ENCODE measurements at regions not wholly inside any gene's neighbourhood (a gene's known extent, or its start where the extent isn't known, plus 50 kb on each side); places are given as distances from the start of the nearest gene placed in this dataset.

DNA sequence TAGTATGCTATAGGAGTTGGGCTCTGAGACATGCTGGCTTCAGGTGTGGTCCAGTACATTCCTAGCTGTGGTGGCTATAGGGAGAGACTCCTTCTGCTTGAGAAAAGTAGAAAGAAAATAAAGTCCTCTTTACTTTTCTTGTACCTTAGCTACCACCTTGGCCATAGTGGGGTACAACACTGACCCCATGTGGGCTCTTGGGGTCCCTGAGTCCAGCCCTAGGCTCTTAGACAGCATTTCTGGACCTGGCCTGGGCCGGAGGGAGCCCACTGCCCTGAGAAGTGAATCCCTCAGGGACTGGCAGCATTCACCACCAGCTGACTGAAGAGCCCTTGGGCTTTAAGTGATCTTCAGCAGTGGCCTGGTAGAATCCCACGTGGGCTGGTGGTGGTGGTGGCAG, 143.1 kb downstream of the SYT10 start:
- Histone ChIP-seq H4K20me1 (ENCODE audit: insufficient read depth) (no peaks in the 10 kb centered on the region), H3K27ac (ENCODE audit: low read depth, low read length) (no peak overlapping the region), H3K36me3 (ENCODE audit: control insufficient read depth in 1 of 2, insufficient read depth in 2 of 2, low read length in 2 of 2) (no peaks in the 10 kb centered on the region), H3K9ac (ENCODE audit: low read length) (no peak overlapping the region), H3K4me2 (ENCODE audit: low read length) (no peak overlapping the region), H3K9me3 (ENCODE audit: control insufficient read depth in 1 of 2, insufficient read depth in 1 of 2, low read depth in 1 of 2, low read length in 2 of 2) (peaks cover 8% of the 10 kb centered on the region in 2 experiments; a peak in 2 of 4 replicates), H3K79me2 (ENCODE audit: insufficient read depth, low read length) (no peaks in the 10 kb centered on the region), H3K9me2 (ENCODE audit: insufficient read depth) (no peaks in the 10 kb centered on the region), H2AFZ (ENCODE audit: low read depth, low read length, poor library complexity, severe bottlenecking) (no peak overlapping the region), H3K4me3 (replicated peaks in 1 of 2; ENCODE audit: low read depth in 1 of 2, low read length in 2 of 2) (no peak overlapping the region), H3K4me1 (ENCODE audit: control insufficient read depth in 1 of 2, insufficient read depth in 2 of 2, low read length in 2 of 2) (no peaks in the 10 kb centered on the region), H3K27me3 (ENCODE audit: insufficient read depth, low read length) (no peaks in the 10 kb centered on the region)
- ATAC-seq (no peak), DNase-seq (ENCODE audit: low read depth, low spot score) (no peak)
- ChIA-PET POLR2A (no interaction called here), RAD21 (ENCODE audit: low non-redundant PET in 1 of 2, low total read pairs in 2 of 2, uncharacterized antibody in 2 of 2, unreplicated experiment in 2 of 2) (no interaction called here), CTCF (no interaction called here)
- intact Hi-C loops (cut with micrococcal nuclease): no loop called here
- TF ChIP-seq ELF1 (IDR thresholded peaks at IDR 0.05; ENCODE audit: borderline replicate concordance, low read depth) (no peak), POLR2AphosphoS5 (IDR thresholded peaks at IDR 0.05; ENCODE audit: low read depth, low read length) (no peak), JUND (IDR thresholded peaks at IDR 0.05) (no peak), EGR1 (IDR thresholded peaks at IDR 0.05; ENCODE audit: low read depth) (no peak), EZH2phosphoT487 (IDR thresholded peaks at IDR 0.05; ENCODE audit: borderline replicate concordance) (no peak), EZH2 (IDR thresholded peaks at IDR 0.05) (no peak), TCF7L2 (IDR thresholded peaks at IDR 0.05; ENCODE audit: borderline replicate concordance, extremely low read depth, insufficient read depth, insufficient read length) (no peak), SIN3A (IDR thresholded peaks at IDR 0.05; ENCODE audit: low read depth) (no peak)
- TF ChIP-seq, protein P1, sequence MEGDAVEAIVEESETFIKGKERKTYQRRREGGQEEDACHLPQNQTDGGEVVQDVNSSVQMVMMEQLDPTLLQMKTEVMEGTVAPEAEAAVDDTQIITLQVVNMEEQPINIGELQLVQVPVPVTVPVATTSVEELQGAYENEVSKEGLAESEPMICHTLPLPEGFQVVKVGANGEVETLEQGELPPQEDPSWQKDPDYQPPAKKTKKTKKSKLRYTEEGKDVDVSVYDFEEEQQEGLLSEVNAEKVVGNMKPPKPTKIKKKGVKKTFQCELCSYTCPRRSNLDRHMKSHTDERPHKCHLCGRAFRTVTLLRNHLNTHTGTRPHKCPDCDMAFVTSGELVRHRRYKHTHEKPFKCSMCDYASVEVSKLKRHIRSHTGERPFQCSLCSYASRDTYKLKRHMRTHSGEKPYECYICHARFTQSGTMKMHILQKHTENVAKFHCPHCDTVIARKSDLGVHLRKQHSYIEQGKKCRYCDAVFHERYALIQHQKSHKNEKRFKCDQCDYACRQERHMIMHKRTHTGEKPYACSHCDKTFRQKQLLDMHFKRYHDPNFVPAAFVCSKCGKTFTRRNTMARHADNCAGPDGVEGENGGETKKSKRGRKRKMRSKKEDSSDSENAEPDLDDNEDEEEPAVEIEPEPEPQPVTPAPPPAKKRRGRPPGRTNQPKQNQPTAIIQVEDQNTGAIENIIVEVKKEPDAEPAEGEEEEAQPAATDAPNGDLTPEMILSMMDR (IDR thresholded peaks at IDR 0.05 in 2 of 3, conservative IDR thresholded peaks at IDR 0.05 in 1 of 3; ENCODE audit: borderline replicate concordance in 1 of 3, insufficient read depth in 1 of 3, low read depth in 2 of 3, low read length in 2 of 3): no peak
- BruUV-seq (replicated peaks): no TSS peak

GRCh38 chr12:33290703-33291102, 148.9 kb downstream of the SYT10 start:
- Histone ChIP-seq H3K9me3 (ENCODE audit: control insufficient read depth in 1 of 2, insufficient read depth in 1 of 2, low read depth in 1 of 2, low read length in 2 of 2) (peaks cover 3 to 18% of the 10 kb centered on the region in 2 experiments; a peak in 2 of 4 replicates), H3K27ac (ENCODE audit: low read depth, low read length) (no peak overlapping the region), H4K20me1 (ENCODE audit: insufficient read depth) (no peaks in the 10 kb centered on the region), H2AFZ (ENCODE audit: low read depth, low read length, poor library complexity, severe bottlenecking) (no peak overlapping the region), H3K79me2 (ENCODE audit: insufficient read depth, low read length) (no peaks in the 10 kb centered on the region), H3K9me2 (ENCODE audit: insufficient read depth) (no peaks in the 10 kb centered on the region), H3K4me3 (replicated peaks in 1 of 2; ENCODE audit: low read depth in 1 of 2, low read length in 2 of 2) (no peak overlapping the region), H3K36me3 (ENCODE audit: control insufficient read depth in 1 of 2, insufficient read depth in 2 of 2, low read length in 2 of 2) (no peaks in the 10 kb centered on the region), H3K9ac (ENCODE audit: low read length) (no peak overlapping the region), H3K4me1 (ENCODE audit: control insufficient read depth in 1 of 2, insufficient read depth in 2 of 2, low read length in 2 of 2) (no peaks in the 10 kb centered on the region), H3K27me3 (ENCODE audit: insufficient read depth, low read length) (no peaks in the 10 kb centered on the region), H3K4me2 (ENCODE audit: low read length) (no peak overlapping the region)
- intact Hi-C loops (cut with micrococcal nuclease): no loop called here
- CTCF ChIA-PET: no interaction called here
- no TSS peak for BruUV-seq (replicated peaks)
- no peak for DNase-seq (ENCODE audit: low read depth, low spot score)
- POLR2A ChIA-PET: no interaction called here
- ATAC-seq: no peak
- RAD21 ChIA-PET (ENCODE audit: low non-redundant PET in 1 of 2, low total read pairs in 2 of 2, uncharacterized antibody in 2 of 2, unreplicated experiment in 2 of 2): no interaction called here
- no peak for TF ChIP-seq TCF7L2 (IDR thresholded peaks at IDR 0.05; ENCODE audit: borderline replicate concordance, extremely low read depth, insufficient read depth, insufficient read length)
- no peak for TF ChIP-seq SRF (IDR thresholded peaks at IDR 0.05; ENCODE audit: low read depth)
- no peak for TF ChIP-seq POLR2AphosphoS5 (IDR thresholded peaks at IDR 0.05; ENCODE audit: low read depth, low read length)
- TF ChIP-seq, protein P2, sequence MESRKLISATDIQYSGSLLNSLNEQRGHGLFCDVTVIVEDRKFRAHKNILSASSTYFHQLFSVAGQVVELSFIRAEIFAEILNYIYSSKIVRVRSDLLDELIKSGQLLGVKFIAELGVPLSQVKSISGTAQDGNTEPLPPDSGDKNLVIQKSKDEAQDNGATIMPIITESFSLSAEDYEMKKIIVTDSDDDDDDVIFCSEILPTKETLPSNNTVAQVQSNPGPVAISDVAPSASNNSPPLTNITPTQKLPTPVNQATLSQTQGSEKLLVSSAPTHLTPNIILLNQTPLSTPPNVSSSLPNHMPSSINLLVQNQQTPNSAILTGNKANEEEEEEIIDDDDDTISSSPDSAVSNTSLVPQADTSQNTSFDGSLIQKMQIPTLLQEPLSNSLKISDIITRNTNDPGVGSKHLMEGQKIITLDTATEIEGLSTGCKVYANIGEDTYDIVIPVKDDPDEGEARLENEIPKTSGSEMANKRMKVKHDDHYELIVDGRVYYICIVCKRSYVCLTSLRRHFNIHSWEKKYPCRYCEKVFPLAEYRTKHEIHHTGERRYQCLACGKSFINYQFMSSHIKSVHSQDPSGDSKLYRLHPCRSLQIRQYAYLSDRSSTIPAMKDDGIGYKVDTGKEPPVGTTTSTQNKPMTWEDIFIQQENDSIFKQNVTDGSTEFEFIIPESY (IDR thresholded peaks at IDR 0.05; ENCODE audit: extremely low read depth, insufficient replicate concordance, low read length): no peak
- TF ChIP-seq, protein P3, sequence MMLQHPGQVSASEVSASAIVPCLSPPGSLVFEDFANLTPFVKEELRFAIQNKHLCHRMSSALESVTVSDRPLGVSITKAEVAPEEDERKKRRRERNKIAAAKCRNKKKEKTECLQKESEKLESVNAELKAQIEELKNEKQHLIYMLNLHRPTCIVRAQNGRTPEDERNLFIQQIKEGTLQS (IDR thresholded peaks at IDR 0.05): no peak
- no peak for TF ChIP-seq POLR2A (IDR thresholded peaks at IDR 0.05; ENCODE audit: borderline replicate concordance, extremely low read depth, insufficient read depth, insufficient read length)
- TF ChIP-seq ZFX (IDR thresholded peaks at IDR 0.05): no peak
- TF ChIP-seq SP1 (IDR thresholded peaks at IDR 0.05; ENCODE audit: low read depth): no peak
